Right hindlimb (tissue), 1 donor: ENCODE measurements at regions not wholly inside any gene's neighbourhood (a gene's known extent, or its start where the extent isn't known, plus 50 kb on each side); places are given as distances from the start of the nearest gene placed in this dataset.

Experiments
- DNase-seq: peaks from one replicate; pipeline ENCODE4 v3.0.0-alpha.2; 2018

DNA sequence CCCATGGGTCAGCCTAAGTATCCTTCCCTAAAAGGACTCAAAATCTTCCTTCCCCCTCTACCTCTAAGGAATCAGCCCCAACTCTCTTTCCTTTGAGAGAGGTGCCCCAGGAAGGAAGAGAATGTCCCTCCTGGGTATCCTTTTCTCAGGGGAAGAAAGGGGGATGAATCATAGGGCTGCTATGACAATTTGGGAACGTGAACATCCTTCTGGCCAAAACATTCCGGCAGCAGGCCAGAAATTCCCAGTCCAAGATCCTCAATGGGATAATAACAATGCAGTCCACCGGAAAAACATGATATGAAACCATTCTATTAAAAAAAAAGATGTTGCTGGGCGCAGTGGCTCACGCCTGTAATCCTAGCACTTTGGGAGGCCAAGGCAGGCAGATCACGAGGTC lies 50.8 kb upstream of the CACNA2D3 start:
- peak; percentile 34 for DNase-seq

DNA sequence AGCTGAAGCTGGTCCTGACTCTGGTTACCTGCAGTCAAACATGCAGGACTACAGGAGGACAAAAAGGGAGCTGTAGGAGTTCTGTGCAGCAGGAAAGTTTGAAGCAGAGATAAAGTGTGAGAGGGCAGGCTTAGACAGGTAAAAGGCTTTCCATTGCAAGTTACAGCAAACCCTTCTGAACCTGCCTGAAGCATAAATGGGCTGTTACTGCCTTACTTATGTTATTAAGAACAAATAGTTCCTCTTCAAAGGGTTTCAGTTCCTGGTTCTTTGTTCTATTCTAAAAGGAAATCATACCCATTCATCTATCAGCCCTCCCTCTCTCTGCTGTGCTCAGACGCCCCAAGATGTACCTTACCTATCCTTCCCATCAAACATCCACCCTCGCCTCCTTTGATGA lies 52.4 kb upstream of the CACNA2D3 start:
- no peak for DNase-seq

DNA sequence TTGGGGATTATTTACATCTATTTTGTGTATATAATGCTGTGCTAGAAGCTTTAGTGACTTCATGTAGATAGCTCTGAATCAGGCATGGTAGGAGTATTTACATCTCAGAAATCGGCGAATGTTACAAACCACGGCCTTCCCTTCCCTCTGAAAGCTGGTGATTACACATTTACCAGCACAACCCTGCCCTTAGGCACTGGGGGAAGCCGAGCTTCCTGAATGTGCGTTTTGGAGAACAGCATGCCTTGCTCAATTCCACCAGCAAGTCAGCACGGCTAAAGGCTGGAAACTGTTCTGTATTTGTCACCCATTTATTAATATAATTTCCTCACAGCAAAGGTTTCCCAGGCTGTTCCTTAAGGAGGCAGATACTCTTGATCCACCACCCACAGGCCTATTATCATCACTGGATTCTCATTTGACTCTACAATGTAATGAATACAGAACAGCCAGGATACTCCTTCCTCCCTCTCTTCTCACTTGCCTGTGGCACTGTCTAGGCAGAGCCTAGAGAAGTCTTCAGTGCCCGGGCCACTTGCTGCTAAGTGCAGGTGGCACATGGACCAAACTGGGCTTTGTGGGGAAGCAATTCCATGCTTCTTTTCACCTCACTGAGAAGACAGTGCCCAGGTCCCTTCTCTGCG lies 55.2 kb upstream of the CACNA2D3 start:
- no peak for DNase-seq

DNA sequence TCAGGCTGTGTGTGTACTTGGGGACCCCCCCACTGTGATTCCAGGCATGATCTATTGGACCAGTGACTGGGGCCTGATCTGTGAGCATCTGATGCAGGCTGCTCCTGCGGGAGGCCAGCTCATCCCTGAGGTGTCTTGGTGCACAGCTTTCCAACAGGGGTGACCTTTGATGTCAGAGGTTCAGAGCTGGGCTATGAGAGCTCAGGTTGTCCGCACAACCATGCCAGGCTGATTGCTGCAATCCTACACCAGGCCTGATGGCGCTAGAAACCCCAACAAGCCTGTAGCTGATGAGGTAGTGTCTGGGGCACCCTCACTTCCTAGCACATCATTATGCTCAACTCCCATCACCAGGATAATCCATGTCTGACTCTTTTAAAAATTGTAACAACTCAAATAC lies 56.1 kb upstream of the CACNA2D3 start:
- DNase-seq, result no peak

DNA sequence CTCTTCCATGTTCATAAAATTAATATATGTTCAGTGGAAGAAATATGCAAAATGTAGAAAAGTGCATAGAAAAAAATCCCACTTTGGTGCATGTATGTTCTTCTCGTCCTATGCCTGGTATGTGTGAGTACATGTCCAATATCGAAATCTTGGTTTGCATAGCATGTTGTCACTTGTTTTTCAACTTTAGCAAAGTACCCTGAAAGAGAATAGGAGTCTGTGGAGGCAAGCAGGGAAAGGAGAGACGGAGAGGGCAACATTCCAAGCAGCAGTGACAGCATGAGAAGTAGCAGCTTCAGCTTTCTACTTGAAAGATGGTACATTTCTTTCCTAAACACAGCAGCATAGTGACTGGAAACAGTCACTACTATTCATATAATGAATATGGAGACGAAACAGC lies 56.8 kb upstream of the CACNA2D3 start:
- no peak for DNase-seq

DNA sequence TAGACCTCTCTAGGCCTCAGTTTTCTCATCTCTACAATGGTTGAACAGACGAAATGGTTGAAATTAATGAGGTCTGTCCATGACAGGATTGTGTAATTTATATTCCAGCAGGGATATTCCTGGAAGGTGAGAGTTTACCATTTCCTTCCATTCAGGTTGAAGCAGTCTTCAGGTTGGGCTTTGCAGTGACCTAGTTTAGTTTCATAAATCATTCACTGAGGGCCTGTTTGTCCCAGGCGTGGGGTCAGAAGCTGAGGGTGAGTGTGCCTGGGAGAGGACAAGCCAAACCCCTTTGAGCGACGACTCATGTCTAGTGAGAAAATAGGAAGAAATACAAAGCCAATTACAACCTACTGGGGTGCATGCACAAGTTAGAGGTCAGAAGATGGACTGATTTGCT lies 57.2 kb upstream of the CACNA2D3 start:
- DNase-seq, result no peak

DNA sequence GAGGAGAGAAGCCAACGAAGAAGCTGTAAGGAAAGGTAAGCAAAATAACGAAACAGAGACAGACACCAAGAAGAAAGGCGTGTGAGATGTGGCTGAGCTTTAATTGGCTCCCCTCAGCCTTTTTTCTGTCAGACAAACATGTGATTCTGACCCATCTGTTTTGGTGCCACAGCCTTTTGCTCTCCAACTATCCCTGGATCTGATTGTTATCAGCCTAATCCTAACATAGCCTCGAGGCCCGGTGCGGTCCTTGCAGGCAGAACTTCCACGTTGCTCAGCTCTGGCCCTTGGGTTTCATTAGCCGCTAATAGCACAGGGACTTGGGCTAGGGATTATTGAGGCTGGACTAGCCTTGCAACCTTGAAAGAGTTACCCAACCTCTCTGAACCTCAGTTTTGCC lies 57.9 kb upstream of the CACNA2D3 start:
- DNase-seq, result no peak

DNA sequence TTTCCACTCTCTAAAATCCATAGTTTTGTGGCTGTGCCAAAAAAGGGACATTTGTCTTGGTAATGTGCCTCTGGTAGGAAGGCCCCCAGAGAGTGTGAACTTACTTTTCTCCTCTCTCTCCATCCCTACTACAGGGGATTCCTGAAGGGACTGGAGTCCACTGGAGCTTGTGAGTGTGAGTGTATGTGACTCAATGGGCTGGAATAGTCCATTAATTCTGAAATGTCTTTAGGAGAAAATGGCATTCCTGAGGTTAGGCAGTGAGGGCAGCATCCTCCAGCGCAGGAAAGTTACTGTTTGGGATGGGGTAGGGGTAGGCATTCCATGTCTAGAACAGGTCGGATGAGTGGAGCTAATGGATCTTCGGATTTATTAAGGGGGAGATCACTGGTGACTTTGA lies 59.8 kb upstream of the CACNA2D3 start:
- DNase-seq, result no peak

DNA sequence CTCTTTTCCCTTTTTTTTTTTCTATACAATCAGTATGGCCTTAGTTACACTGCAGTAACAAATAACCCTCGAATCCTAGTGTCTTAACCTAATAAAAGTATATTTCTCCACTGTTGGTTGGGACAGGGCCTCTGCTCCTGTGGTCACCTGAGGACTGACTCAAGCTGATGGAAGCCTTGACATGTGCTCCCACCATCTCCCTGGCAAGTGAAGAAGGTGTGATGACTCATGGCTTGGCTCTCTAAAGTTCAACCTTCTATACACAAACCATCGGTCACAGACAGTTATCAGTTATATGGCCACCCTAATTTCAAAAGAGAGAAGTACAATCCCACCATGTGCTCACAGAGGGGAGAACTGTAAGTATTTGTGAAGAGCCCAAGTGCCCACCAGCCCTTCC lies 65.8 kb upstream of the CACNA2D3 start:
- no peak for DNase-seq

DNA sequence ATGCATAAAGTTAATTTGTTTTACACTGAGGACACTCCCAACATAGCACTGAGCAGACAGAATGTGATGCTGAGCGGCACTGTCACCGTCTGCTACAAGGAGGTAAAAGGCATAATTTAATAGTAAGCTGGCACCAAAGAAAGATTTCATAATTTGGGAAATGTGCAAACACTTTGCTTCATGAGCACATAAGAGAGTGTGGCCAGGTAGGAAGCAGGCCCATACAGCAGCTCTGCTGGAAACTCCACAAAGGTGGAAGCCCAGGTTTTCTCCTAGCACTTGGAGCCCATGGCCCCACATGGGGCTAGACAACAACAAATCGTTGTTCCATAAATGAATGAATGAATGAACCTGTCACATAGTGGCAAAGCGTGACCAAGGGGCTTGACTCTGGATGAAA lies 68.5 kb upstream of the CACNA2D3 start:
- no peak for DNase-seq

DNA sequence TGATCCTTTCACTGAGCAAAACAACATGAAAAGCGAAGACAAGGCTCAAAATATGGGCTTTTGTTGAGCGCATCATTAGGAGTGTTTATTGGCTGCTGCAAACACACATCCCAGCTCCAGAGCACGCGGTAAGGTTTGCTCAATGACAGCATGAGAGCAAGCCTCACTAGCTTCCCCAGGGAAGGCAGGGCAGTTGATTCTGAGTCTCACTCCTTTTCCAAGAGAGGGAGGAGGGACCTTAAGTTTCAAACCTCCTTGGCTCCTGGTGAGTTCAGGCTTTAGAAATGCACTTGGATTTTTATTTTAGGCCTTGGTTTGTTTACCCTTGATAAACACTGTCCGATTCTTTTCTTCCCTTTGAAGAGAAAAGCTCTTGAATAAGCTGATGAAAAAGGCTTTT lies 69.1 kb upstream of the CACNA2D3 start:
- DNase-seq, result no peak

DNA sequence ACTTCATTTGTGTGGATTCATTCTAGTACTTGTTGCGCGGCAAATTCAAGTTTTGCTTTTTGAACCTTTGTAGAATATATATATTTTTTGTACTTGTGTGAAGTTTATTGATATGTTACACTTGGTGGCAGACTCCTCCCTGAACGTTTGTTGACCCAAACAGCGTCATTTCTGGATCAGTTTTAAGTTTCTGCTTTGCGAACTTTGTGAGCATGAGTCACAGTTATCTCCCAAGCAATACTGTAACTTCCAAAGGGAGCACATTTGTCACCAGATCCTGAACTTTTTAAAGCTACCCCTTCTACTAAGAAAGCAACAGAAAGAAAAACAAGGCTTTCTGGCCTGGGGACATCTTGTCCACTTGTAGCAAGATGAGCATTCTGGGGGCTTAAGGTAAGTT lies 74.8 kb upstream of the CACNA2D3 start:
- DNase-seq, result no peak

DNA sequence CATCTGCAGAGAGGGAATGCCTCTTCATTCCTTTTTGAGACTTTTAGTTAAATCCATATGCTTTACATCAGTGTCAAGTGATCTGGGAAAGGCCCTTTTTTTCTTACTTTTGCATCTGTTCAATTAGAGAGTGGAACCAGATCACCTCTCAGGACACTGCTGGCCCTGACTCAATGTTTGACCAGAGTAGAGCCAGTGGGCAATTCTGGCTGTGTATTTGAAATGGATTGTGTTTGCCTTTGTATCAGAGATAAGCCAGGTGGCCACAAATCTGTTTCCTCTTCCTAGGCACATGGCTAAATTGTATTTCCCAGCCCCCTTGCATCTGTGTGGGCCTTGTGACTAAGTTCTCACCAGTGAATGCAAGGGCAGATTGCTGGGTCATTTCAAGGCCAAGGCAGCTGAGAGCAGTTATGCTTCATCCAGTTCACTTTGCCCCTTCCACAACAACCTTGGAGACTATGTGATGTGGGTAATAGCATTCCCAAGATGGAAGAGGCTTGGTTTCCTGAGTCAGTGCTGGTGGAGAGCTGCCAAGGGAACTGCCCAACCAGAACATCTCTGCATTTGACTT lies 75.6 kb upstream of the CACNA2D3 start:
- no peak for DNase-seq

DNA sequence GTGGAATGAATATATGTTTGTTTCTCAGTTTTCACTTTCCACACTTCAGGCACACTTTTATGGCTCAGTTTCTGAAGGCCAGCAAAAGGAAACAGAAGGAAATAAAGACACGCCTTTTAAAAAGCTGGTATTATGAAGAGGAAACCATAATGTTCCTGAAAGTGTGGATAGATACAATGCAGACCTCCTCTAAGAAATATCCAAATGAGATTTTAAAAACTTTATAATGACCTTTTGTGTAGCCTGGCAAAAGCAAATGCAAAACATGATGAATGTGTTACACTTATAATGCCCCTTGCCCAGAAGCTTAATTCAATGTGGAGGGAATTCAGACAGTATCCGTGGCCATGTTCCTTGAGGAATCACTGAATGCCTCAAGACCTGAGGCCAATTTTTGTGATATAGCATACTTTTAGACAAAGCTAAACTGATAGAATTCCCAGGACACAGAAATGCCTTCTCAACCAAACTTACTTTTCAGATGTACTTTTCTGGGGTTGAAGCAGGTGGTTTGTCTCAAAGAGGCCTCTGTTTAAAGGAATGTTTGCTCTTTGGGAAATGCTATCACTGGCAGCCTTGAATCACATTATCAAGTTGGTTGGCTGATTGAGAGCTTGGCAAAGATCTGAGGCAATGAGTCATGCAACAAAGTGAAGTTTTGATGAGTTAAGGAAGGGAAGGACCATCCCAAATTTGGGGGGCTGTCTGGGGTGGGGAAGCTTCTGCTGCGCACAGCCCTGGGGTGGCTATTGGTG lies 77.1 kb upstream of the CACNA2D3 start:
- no peak for DNase-seq

DNA sequence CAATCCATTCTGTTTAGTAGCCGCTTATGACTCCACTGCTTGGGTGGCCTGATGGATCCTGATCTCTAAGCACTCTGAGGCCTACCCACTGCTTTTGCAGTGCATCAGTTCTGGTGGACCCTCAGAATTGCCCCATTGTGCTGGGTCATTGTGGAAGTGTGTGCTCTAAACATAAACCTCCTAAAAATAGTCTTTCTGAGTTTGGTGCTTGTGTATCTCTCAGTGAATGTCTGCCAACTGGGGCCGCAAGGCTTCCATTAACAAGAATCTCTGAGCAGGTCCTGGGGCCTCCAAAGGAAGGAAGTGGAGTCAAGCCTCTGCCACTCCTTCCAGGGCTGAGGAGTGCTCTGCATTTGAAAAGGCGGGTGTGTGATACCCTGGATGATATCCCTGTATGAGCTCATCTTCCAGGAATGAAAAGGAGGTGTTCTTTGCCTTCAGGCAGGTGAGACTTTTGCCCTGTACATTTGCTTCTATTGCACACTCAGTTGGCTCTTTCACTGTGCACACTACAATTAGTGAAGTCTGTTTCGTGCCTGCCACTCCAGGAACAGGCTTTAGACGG lies 80.0 kb upstream of the CACNA2D3 start:
- DNase-seq, result no peak

DNA sequence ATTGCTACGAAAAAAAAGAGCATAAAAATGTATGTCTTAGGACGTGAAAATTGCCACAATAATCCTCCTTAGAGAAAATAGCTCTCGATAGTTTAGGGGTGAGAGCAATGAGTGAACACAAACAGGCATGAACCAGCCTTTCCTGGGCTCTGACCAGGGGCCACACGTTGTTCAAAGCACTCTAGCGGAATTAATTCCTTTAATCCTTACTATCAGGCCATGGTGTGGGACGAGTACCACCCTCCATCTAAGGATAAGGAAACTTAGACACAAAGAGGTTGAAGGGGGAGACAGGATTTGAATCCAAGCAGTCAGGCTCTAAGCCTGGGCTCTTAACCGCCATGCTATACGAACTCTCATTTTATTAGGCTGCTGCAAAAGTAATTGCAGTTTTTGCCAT lies 81.9 kb upstream of the CACNA2D3 start:
- DNase-seq, result no peak

DNA sequence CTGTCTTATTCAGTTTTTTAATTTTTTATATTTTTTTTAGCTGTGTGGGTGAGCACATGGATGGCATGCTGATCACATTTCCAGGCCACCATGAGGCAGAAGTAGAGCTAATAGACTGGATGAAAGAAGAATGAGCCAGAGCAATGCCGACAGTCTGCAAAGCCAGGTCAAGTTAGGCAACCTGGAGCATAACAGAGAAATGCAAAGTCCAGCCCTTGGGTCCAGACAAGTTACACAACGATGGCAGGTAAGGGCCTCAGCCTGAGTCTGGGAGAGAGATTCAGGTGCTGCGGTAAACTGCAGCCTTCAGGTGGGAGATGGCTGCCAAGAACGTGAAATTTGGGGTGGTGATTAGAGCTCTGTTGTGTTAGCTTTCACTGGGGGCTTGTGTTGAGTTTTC lies 84.0 kb upstream of the CACNA2D3 start:
- no peak for DNase-seq

DNA sequence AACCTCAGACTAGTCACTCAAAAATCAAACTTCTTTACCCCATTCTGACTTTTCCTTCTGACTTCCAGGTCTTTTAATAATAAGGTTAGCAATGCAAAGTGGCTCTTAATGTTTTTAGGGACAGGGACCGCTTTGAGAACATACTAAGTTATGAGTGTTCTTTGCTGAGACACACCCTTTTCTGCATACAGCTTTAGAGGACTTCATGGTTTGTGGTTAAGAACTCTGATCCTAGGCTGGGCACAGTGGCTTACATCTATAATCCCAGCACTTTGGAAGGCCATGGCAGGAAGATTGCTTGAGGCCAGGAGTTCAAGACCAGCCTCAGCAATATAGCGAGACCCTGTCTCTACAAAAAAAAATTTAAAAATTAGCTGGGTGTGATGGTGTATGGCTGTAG lies 85.8 kb upstream of the CACNA2D3 start:
- DNase-seq, result no peak

DNA sequence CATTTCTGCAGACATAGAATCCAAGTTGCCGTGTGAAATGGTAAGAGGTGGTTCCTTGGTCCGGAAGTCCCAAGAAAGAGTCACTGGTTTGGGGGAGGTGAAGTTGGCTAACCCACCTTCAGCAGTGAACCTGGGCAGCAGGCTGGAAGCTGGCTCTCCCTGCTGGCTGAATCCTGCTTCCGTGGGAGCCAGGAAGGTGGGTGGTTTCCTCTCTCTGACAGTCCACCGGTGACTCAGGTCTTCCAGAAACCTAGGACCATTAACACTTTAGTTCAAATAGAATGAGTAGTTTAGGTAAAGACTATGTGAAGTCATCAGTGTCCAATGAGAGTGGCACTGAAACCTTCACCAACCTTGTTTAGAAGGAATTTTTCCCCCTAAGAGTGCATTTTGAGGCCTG lies 87.4 kb upstream of the CACNA2D3 start:
- DNase-seq, result no peak

DNA sequence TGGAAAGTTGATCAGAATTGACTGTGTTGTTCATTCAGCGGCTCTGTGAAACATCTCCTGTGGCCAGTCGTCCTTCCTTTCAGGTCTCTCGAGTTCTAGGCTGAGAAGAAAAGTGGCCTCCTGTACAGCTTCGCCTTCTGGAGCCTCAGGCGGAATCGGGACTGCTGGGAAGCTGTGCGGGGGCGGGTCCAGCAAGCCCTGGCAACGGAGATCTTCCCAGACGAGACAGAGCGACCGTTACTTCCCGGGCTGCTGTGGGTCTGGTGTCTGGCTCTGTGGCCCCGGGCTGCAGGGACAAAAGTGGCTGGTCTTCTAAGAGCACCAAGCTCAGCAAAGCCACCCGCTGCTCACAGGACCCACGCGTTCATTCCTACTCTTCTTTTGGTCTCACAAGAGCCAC lies 88.6 kb upstream of the CACNA2D3 start:
- no peak for DNase-seq

DNA sequence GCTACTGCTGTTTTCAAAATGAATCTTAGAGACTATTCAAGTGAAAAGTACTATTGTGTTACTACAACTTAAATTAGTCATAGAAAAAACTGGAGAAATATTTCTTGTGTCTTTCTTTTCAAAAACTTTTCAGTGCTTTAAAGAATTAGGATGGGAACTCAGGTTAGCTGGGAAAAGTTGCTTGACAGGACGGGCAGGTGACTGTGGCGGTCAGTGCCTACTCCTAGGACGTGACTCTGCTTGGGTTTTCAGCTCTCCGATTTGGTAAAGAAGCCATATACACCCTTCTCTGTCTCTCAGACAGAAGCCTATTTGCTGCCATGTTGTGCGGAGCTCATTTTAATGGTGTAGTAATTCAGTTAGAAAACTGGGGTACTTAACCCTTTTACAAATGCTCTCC lies 89.8 kb upstream of the CACNA2D3 start:
- DNase-seq, result no peak

DNA sequence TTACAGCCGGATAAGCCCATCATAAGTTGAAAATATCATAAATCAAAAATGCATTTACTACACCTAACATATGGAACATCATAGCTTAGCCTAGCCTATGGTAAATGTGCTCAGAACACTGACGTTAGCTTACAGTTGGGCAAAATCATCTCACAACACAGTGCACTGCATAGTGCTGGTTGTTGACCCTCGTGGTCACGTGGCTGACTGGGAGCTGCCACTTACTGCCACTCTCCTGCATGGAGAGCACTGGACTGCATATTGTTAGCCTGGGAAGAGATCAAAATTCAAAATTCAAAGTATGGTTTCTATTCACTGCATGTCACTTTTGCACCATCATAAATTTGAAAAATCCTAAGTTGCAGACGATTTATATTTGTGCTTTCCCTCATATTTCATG lies 94.0 kb upstream of the CACNA2D3 start:
- DNase-seq, result no peak

DNA sequence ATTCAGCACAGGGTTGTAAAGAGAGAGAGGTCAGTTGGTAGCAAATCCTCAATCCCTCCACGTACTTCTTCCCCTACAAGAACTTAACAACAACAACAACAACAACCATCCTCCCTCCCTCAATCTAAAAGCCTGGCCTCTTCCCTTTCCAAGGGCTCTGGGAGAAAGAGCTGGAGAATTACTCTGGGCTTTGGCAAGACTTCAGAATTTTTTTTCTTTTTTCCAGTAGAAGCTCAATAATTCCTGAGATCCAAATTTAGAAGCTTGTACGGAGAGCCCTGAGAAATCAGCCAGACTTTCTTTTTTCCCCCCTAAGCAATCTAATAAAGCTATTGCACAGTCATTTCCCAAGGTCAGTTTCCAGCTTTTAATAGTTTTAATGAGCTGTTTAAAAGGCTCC lies 95.8 kb upstream of the CACNA2D3 start:
- no peak for DNase-seq

DNA sequence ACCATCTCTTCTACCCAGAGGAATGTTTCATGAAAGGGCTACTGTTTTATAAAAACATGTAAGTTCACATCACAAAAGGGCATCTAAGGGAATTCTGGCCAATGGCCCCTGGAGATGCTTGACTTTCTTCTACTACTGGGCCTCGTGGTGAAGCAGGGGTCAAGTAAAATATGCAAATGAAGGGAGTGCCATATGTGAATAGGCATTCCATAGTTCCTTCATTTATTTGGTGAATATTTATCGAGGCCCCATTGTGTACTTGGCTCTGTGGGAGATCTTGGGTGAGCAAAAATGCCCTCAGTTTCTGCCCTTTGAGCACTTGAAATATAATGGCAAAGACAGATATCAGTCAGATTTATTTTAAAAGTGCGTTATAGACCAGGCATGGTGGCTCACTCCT lies 101.3 kb upstream of the CACNA2D3 start:
- no peak for DNase-seq
